GM04504 (cell line): ENCODE measurements at regions not wholly inside any gene's neighbourhood (a gene's known extent, or its start where the extent isn't known, plus 50 kb on each side); places are given as distances from the start of the nearest gene placed in this dataset.
A peak's percentile ranks its signal among the peaks of the same experiment; 100 is the strongest.

Experiments
- DNase-seq: peaks from one replicate; pipeline ENCODE4 v3.0.0-alpha.2; 2012; ENCODE audit warnings: low read depth

GRCh38 chrX:117215683-117216082 is 752.9 kb upstream of the CT83 start:
- DNase-seq: no peak

- DNase-seq: no peak
Measured at GRCh38 chrX:117196481-117196880, 733.7 kb upstream of the CT83 start.

- no peak for DNase-seq
Measured at GRCh38 chrX:117147249-117147648, 684.5 kb upstream of the CT83 start.

GRCh38 chrX:117138070-117138469 is 675.3 kb upstream of the CT83 start:
- no peak for DNase-seq

- DNase-seq: no peak
Measured at GRCh38 chrX:117134983-117135382, 672.2 kb upstream of the CT83 start.

- DNase-seq: no peak
Measured at GRCh38 chrX:117120700-117121099, 657.9 kb upstream of the CT83 start.

GRCh38 chrX:117096528-117096927 is 633.8 kb upstream of the CT83 start:
- DNase-seq: no peak

- no peak for DNase-seq
Measured at GRCh38 chrX:117095393-117095792, 632.6 kb upstream of the CT83 start.

GRCh38 chrX:117094149-117094548 is 631.4 kb upstream of the CT83 start:
- no peak for DNase-seq

GRCh38 chrX:117093319-117093718 is 630.5 kb upstream of the CT83 start:
- no peak for DNase-seq

GRCh38 chrX:117092641-117093040 is 629.9 kb upstream of the CT83 start:
- no peak for DNase-seq

GRCh38 chrX:117063224-117063623 is 600.4 kb upstream of the CT83 start:
- no peak for DNase-seq

GRCh38 chrX:117059848-117060247 is 597.1 kb upstream of the CT83 start:
- DNase-seq: no peak

- DNase-seq: no peak
Measured at GRCh38 chrX:117053260-117053659, 590.5 kb upstream of the CT83 start.

- DNase-seq: no peak
Measured at GRCh38 chrX:117038918-117039440, 576.2 kb upstream of the CT83 start.

GRCh38 chrX:117010243-117010642 is 547.5 kb upstream of the CT83 start:
- DNase-seq: no peak

GRCh38 chrX:117002981-117003380 is 540.2 kb upstream of the CT83 start:
- no peak for DNase-seq

GRCh38 chrX:116975517-116975916 is 512.7 kb upstream of the CT83 start:
- DNase-seq: no peak

- DNase-seq: no peak
Measured at GRCh38 chrX:116972362-116972761, 509.6 kb upstream of the CT83 start.

GRCh38 chrX:116961872-116962582 is 499.3 kb upstream of the CT83 start:
- peak; percentile 4 for DNase-seq

GRCh38 chrX:116930311-116930710 is 467.5 kb upstream of the CT83 start:
- DNase-seq: no peak

GRCh38 chrX:116897526-116897925 is 434.8 kb upstream of the CT83 start:
- no peak for DNase-seq

- no peak for DNase-seq
Measured at GRCh38 chrX:116881961-116882360, 419.2 kb upstream of the CT83 start.

- DNase-seq: peak; percentile 53
Measured at GRCh38 chrX:116873671-116874070, 410.9 kb upstream of the CT83 start.
